Activated T-helper 2 cell treated with anti-CD3 and anti-CD28 coated beads, Interferon-gamma antibody, Interleukin-2, Interleukin-4, amounts not matched to agents 10 μg/mL and 5 μg/mL and 100 μg/mL, durations not matched to agents 14 hours and 24 hours and 36 hours (primary cell): ENCODE measurements at regions not wholly inside any gene's neighbourhood (a gene's known extent, or its start where the extent isn't known, plus 50 kb on each side); places are given as distances from the start of the nearest gene placed in this dataset.
"Not testable (repeated sequence)": the region's sequence is repeated elsewhere in the genome, so short reads cannot be mapped to it uniquely, and the experiment has no call there.

Source experiments
- DNase-seq: peaks from one replicate; pipeline ENCODE4 v3.0.0; 2021; ENCODE audit warnings: low spot score
- H3K27ac Mint-ChIP-seq: one replicate; pipeline ENCODE4 v1.8.0; 2021; ENCODE audit warnings: mixed read lengths
- H3K27me3 Mint-ChIP-seq: one replicate; pipeline ENCODE4 v1.8.0; 2021; ENCODE audit warnings: low read depth, mixed read lengths
- H3K36me3 Mint-ChIP-seq: one replicate; pipeline ENCODE4 v1.8.0; 2021; ENCODE audit warnings: low read depth, mixed read lengths
- H3K4me1 Mint-ChIP-seq: one replicate; pipeline ENCODE4 v1.8.0; 2021; ENCODE audit warnings: low read depth, mixed read lengths
- H3K4me3 Mint-ChIP-seq: one replicate; pipeline ENCODE4 v1.8.0; 2021; ENCODE audit warnings: low read depth, mild to moderate bottlenecking, moderate library complexity, mixed read lengths
- H3K9me3 Mint-ChIP-seq: one replicate; pipeline ENCODE4 v1.8.0; 2021; ENCODE audit warnings: mixed read lengths
- intact Hi-C: fragments of 100-400 bp; cut with micrococcal nuclease; formaldehyde crosslinking; loops from one replicate; pipeline ENCODE4 v1.15.1; 2023

GRCh38 chr14:87632796-87633195 is 360.2 kb downstream of the GALC start:
- H3K36me3 Mint-ChIP-seq: no peaks in the 10 kb centered on the region
- no peaks in the 10 kb centered on the region for H3K9me3 Mint-ChIP-seq
- H3K27ac Mint-ChIP-seq: no peak overlapping the region
- no peak for DNase-seq
- no peak overlapping the region for H3K4me3 Mint-ChIP-seq
- intact Hi-C loops: no loop called here
- H3K27me3 Mint-ChIP-seq: no peaks in the 10 kb centered on the region
- H3K4me1 Mint-ChIP-seq: no peaks in the 10 kb centered on the region

- H3K9me3 Mint-ChIP-seq: no peaks in the 10 kb centered on the region
Measured at GRCh38 chr14:87630846-87631245, 362.1 kb downstream of the GALC start.

GRCh38 chr14:87629788-87630187 is 363.2 kb downstream of the GALC start:
- no peaks in the 10 kb centered on the region for H3K9me3 Mint-ChIP-seq
- H3K4me3 Mint-ChIP-seq: no peak overlapping the region
- H3K36me3 Mint-ChIP-seq: no peaks in the 10 kb centered on the region
- H3K27me3 Mint-ChIP-seq: no peaks in the 10 kb centered on the region
- no peak overlapping the region for H3K27ac Mint-ChIP-seq
- intact Hi-C loops: no loop called here
- H3K4me1 Mint-ChIP-seq: no peaks in the 10 kb centered on the region
- no peak for DNase-seq

More at GRCh38 chr14:87630846-87631245, 362.1 kb downstream of the GALC start:
- no peaks in the 10 kb centered on the region for H3K4me1 Mint-ChIP-seq
- intact Hi-C loops: no loop called here
- DNase-seq: no peak
- no peak overlapping the region for H3K4me3 Mint-ChIP-seq
- H3K36me3 Mint-ChIP-seq: no peaks in the 10 kb centered on the region
- H3K27ac Mint-ChIP-seq: no peak overlapping the region
- no peaks in the 10 kb centered on the region for H3K27me3 Mint-ChIP-seq

- H3K27me3 Mint-ChIP-seq: no peaks in the 10 kb centered on the region
Measured at GRCh38 chr14:87628780-87629179, 364.2 kb downstream of the GALC start.

GRCh38 chr14:87628129-87628528 is 364.9 kb downstream of the GALC start:
- H3K9me3 Mint-ChIP-seq: peaks cover 6% of the 10 kb centered on the region
- no peak for DNase-seq
- no peaks in the 10 kb centered on the region for H3K4me1 Mint-ChIP-seq
- no peak overlapping the region for H3K27ac Mint-ChIP-seq
- H3K4me3 Mint-ChIP-seq: no peak overlapping the region
- no peaks in the 10 kb centered on the region for H3K27me3 Mint-ChIP-seq
- no peaks in the 10 kb centered on the region for H3K36me3 Mint-ChIP-seq
- intact Hi-C loops: no loop called here

More at GRCh38 chr14:87628780-87629179, 364.2 kb downstream of the GALC start:
- Mint-ChIP-seq H3K4me3 (no peak overlapping the region), H3K36me3 (no peaks in the 10 kb centered on the region), H3K27ac (no peak overlapping the region), H3K4me1 (no peaks in the 10 kb centered on the region), H3K9me3 (peaks cover under 1% of the 10 kb centered on the region)
- intact Hi-C loops: no loop called here
- DNase-seq: no peak

GRCh38 chr14:87626266-87626665 is 366.7 kb downstream of the GALC start:
- Mint-ChIP-seq H3K27me3 (no peaks in the 10 kb centered on the region), H3K4me3 (no peak overlapping the region), H3K27ac (no peak overlapping the region), H3K9me3 (peaks cover 21% of the 10 kb centered on the region), H3K4me1 (no peaks in the 10 kb centered on the region), H3K36me3 (no peaks in the 10 kb centered on the region)
- intact Hi-C loops: no loop called here
- no peak for DNase-seq

GRCh38 chr14:87623616-87624015 is 369.4 kb downstream of the GALC start:
- peaks cover 31% of the 10 kb centered on the region for H3K9me3 Mint-ChIP-seq
- no peaks in the 10 kb centered on the region for H3K27me3 Mint-ChIP-seq
- no peaks in the 10 kb centered on the region for H3K36me3 Mint-ChIP-seq
- H3K27ac Mint-ChIP-seq: no peak overlapping the region
- no peaks in the 10 kb centered on the region for H3K4me1 Mint-ChIP-seq
- no peak overlapping the region for H3K4me3 Mint-ChIP-seq
- DNase-seq: no peak
- intact Hi-C loops: no loop called here

- DNase-seq: no peak
- no peaks in the 10 kb centered on the region for H3K4me1 Mint-ChIP-seq
- no peaks in the 10 kb centered on the region for H3K36me3 Mint-ChIP-seq
- peaks cover 17% of the 10 kb centered on the region for H3K9me3 Mint-ChIP-seq
- H3K27me3 Mint-ChIP-seq: no peaks in the 10 kb centered on the region
- no peak overlapping the region for H3K4me3 Mint-ChIP-seq
- H3K27ac Mint-ChIP-seq: no peak overlapping the region
- intact Hi-C loops: no loop called here
Measured at GRCh38 chr14:87617079-87617478, 375.9 kb downstream of the GALC start.

- no peaks in the 10 kb centered on the region for H3K36me3 Mint-ChIP-seq
- no peak overlapping the region for H3K27ac Mint-ChIP-seq
- H3K4me1 Mint-ChIP-seq: no peaks in the 10 kb centered on the region
- intact Hi-C loops: no loop called here
- H3K27me3 Mint-ChIP-seq: no peaks in the 10 kb centered on the region
- no peak overlapping the region for H3K4me3 Mint-ChIP-seq
- peak; percentile 10 for DNase-seq
- peaks cover 8% of the 10 kb centered on the region for H3K9me3 Mint-ChIP-seq
Measured at GRCh38 chr14:87615822-87616679, 376.9 kb downstream of the GALC start.

GRCh38 chr14:87615047-87615446 is 377.9 kb downstream of the GALC start:
- intact Hi-C loops: no loop called here
- Mint-ChIP-seq H3K36me3 (no peaks in the 10 kb centered on the region), H3K4me3 (no peak overlapping the region), H3K27me3 (no peaks in the 10 kb centered on the region), H3K9me3 (no peaks in the 10 kb centered on the region), H3K4me1 (no peaks in the 10 kb centered on the region), H3K27ac (no peak overlapping the region)
- no peak for DNase-seq

GRCh38 chr14:87613881-87614280 is 379.1 kb downstream of the GALC start:
- no peaks in the 10 kb centered on the region for H3K27me3 Mint-ChIP-seq
- H3K27ac Mint-ChIP-seq: no peak overlapping the region
- no peaks in the 10 kb centered on the region for H3K36me3 Mint-ChIP-seq
- no peak for DNase-seq
- H3K4me1 Mint-ChIP-seq: no peaks in the 10 kb centered on the region
- H3K9me3 Mint-ChIP-seq: no peaks in the 10 kb centered on the region
- no peak overlapping the region for H3K4me3 Mint-ChIP-seq
- intact Hi-C loops: no loop called here

- H3K4me1 Mint-ChIP-seq, H3K4me3 Mint-ChIP-seq, DNase-seq, intact Hi-C loops, H3K27me3 Mint-ChIP-seq, H3K27ac Mint-ChIP-seq, H3K36me3 Mint-ChIP-seq: not testable (repeated sequence)
- peaks cover 26% of the 10 kb centered on the region for H3K9me3 Mint-ChIP-seq
Measured at GRCh38 chr14:87607056-87607455, 385.9 kb downstream of the GALC start.

GRCh38 chr14:87601036-87601435 is 391.9 kb downstream of the GALC start:
- no peak overlapping the region for H3K27ac Mint-ChIP-seq
- intact Hi-C loops: no loop called here
- DNase-seq: no peak
- no peaks in the 10 kb centered on the region for H3K27me3 Mint-ChIP-seq
- H3K9me3 Mint-ChIP-seq: peaks cover 11% of the 10 kb centered on the region
- H3K4me3 Mint-ChIP-seq: no peak overlapping the region
- no peaks in the 10 kb centered on the region for H3K36me3 Mint-ChIP-seq
- H3K4me1 Mint-ChIP-seq: no peaks in the 10 kb centered on the region
